ENCODE measurements at regions not wholly inside any gene's neighbourhood (a gene's known extent, or its start where the extent isn't known, plus 50 kb on each side); places are given as distances from the start of the nearest gene placed in this dataset.
"Not testable (repeated sequence)": the region's sequence is repeated elsewhere in the genome, so short reads cannot be mapped to it uniquely, and the experiment has no call there.

DNA sequence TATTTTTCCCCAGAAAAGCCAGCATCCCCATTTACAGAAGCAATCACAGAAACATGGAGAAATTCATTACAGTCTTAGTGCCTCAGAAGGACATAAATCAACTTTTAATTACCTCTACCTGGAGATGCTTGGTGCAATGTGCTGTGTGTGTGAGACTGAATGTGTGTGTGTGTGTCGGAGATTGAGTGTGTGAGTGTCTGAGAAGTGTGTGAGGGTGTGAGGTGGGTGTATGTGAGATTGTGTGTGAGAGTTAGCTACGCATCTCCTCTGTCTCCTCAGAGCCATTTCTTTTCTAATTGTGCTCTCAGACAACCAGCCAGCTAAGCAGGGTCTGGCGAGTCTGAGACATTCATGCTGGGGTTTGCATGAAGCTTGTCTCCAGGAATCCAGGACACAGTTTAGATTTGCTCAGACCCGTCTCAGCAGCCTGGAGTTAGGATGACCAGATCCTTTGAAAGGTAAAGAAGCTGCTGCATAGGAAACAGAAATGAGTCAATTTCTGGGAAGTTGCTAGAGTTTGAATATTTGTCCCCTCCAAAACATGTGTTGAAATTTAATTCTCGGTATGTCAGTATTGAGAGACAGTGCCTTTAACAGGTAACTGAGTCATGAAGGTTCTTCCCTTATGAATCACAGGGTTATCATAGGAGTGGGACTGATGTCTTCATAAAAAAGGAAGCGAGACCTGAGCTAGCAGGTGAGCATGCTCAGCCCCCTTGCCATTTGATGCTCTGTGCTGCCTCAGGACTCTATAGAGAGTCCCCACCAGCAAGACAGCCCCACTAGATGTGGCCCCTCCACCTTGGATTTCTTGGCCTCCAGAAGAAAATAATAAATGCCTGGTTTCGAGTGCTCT, 199.0 kb upstream of the PLGLB2 start:
- not testable (repeated sequence) for H3K27ac Mint-ChIP-seq; H3K9me3 Mint-ChIP-seq; H3K36me3 Mint-ChIP-seq; H3K27me3 Mint-ChIP-seq (ENCODE audit: low read depth); H3K4me3 Mint-ChIP-seq; H3K4me1 Mint-ChIP-seq; DNase-seq (ENCODE audit: low spot score in 2 of 2, unreplicated experiment in 2 of 2)

GRCh38 chr2:87549561-87550202, 198.2 kb upstream of the PLGLB2 start:
- H3K4me3 Mint-ChIP-seq; H3K27me3 Mint-ChIP-seq (ENCODE audit: low read depth); H3K36me3 Mint-ChIP-seq; DNase-seq (ENCODE audit: low spot score in 2 of 2, unreplicated experiment in 2 of 2); H3K9me3 Mint-ChIP-seq; H3K27ac Mint-ChIP-seq; H3K4me1 Mint-ChIP-seq: not testable (repeated sequence)

DNA sequence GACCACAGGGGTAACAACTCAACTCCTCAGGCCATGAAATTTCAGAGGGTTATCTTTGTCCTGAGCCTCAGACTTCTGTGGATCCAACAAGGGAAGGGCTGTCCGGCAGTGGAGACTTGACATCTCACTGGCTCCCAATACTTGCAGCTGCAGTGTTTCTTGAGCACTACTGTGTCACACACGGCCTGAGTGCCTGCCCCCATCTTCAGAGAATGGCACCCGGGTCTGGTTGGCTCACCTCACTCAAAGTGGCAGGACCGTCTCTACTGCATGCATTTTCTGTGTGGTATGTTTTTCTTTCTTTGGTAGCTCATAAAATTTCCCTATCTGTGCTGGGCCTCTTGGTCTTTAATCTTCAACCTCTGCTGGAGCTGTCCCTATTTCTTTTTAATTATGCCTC, 193.2 kb upstream of the PLGLB2 start:
- H3K27ac Mint-ChIP-seq; H3K4me3 Mint-ChIP-seq; DNase-seq (ENCODE audit: low spot score in 2 of 2, unreplicated experiment in 2 of 2); H3K4me1 Mint-ChIP-seq; H3K9me3 Mint-ChIP-seq; H3K36me3 Mint-ChIP-seq; H3K27me3 Mint-ChIP-seq (ENCODE audit: low read depth): not testable (repeated sequence)

GRCh38 chr2:87555082-87555481, 192.8 kb upstream of the PLGLB2 start:
- not testable (repeated sequence) for H3K4me1 Mint-ChIP-seq; H3K27ac Mint-ChIP-seq; H3K9me3 Mint-ChIP-seq; H3K4me3 Mint-ChIP-seq; H3K27me3 Mint-ChIP-seq (ENCODE audit: low read depth); DNase-seq (ENCODE audit: low spot score in 2 of 2, unreplicated experiment in 2 of 2); H3K36me3 Mint-ChIP-seq

GRCh38 chr2:87559001-87559400, 188.9 kb upstream of the PLGLB2 start:
- not testable (repeated sequence) for H3K36me3 Mint-ChIP-seq; H3K27ac Mint-ChIP-seq; H3K4me1 Mint-ChIP-seq; DNase-seq (ENCODE audit: low spot score in 2 of 2, unreplicated experiment in 2 of 2); H3K27me3 Mint-ChIP-seq (ENCODE audit: low read depth); H3K9me3 Mint-ChIP-seq; H3K4me3 Mint-ChIP-seq

GRCh38 chr2:87559735-87560134, 188.2 kb upstream of the PLGLB2 start:
- H3K27me3 Mint-ChIP-seq (ENCODE audit: low read depth); DNase-seq (ENCODE audit: low spot score in 2 of 2, unreplicated experiment in 2 of 2); H3K4me3 Mint-ChIP-seq; H3K27ac Mint-ChIP-seq; H3K4me1 Mint-ChIP-seq; H3K36me3 Mint-ChIP-seq; H3K9me3 Mint-ChIP-seq: not testable (repeated sequence)

- not testable (repeated sequence) for H3K4me3 Mint-ChIP-seq; H3K27me3 Mint-ChIP-seq (ENCODE audit: low read depth); H3K9me3 Mint-ChIP-seq; H3K4me1 Mint-ChIP-seq; H3K36me3 Mint-ChIP-seq; DNase-seq (ENCODE audit: low spot score in 2 of 2, unreplicated experiment in 2 of 2); H3K27ac Mint-ChIP-seq
These were observed 182.8 kb upstream of the PLGLB2 start for GRCh38 chr2:87565116-87565515.

GRCh38 chr2:87566531-87566930, 181.4 kb upstream of the PLGLB2 start:
- H3K27ac Mint-ChIP-seq; H3K9me3 Mint-ChIP-seq; H3K4me1 Mint-ChIP-seq; H3K27me3 Mint-ChIP-seq (ENCODE audit: low read depth); DNase-seq (ENCODE audit: low spot score in 2 of 2, unreplicated experiment in 2 of 2); H3K4me3 Mint-ChIP-seq; H3K36me3 Mint-ChIP-seq: not testable (repeated sequence)

GRCh38 chr2:87567093-87567492, 180.8 kb upstream of the PLGLB2 start:
- H3K36me3 Mint-ChIP-seq; H3K27ac Mint-ChIP-seq; H3K27me3 Mint-ChIP-seq (ENCODE audit: low read depth); H3K9me3 Mint-ChIP-seq; DNase-seq (ENCODE audit: low spot score in 2 of 2, unreplicated experiment in 2 of 2); H3K4me1 Mint-ChIP-seq; H3K4me3 Mint-ChIP-seq: not testable (repeated sequence)

GRCh38 chr2:87567912-87568311, 180.0 kb upstream of the PLGLB2 start:
- H3K9me3 Mint-ChIP-seq; H3K4me1 Mint-ChIP-seq; H3K27ac Mint-ChIP-seq; H3K27me3 Mint-ChIP-seq (ENCODE audit: low read depth); H3K4me3 Mint-ChIP-seq; H3K36me3 Mint-ChIP-seq; DNase-seq (ENCODE audit: low spot score in 2 of 2, unreplicated experiment in 2 of 2): not testable (repeated sequence)

DNA sequence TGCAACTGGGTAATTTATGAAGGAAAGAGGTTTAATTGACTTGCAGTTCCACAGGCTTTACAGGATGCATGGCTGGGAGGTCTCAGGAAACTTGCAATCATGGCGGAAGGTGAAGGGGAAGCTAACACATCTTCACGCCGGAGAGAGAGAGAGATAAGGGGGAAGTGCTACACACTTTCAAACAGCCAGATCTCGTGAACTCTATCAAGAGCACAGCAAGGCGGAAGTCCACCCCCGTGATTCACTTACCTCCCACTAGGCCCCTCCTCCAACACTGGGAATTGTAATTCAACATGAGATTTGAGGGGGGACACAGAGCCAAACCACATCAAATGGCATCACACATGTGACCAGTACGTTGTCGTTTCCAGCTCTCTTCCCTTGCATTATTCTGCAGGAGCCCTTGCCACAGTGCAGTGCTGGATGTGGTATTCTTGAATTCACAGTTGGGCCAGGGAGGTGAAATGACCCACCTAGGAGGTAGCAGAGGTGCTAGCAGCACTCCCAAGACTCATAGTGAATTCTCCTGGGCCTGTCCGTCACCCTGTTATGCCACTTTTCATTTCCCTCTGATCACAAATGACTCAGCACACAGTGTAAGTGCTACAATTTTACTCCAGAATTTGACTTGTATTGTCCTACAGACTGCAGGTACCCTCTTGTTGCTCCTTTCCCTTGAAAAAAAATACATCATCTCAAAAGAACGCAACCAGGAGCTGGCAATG, 179.2 kb upstream of the PLGLB2 start:
- H3K36me3 Mint-ChIP-seq; H3K4me1 Mint-ChIP-seq; H3K4me3 Mint-ChIP-seq; H3K27ac Mint-ChIP-seq; H3K27me3 Mint-ChIP-seq (ENCODE audit: low read depth); H3K9me3 Mint-ChIP-seq; DNase-seq (ENCODE audit: low spot score in 2 of 2, unreplicated experiment in 2 of 2): not testable (repeated sequence)

DNA sequence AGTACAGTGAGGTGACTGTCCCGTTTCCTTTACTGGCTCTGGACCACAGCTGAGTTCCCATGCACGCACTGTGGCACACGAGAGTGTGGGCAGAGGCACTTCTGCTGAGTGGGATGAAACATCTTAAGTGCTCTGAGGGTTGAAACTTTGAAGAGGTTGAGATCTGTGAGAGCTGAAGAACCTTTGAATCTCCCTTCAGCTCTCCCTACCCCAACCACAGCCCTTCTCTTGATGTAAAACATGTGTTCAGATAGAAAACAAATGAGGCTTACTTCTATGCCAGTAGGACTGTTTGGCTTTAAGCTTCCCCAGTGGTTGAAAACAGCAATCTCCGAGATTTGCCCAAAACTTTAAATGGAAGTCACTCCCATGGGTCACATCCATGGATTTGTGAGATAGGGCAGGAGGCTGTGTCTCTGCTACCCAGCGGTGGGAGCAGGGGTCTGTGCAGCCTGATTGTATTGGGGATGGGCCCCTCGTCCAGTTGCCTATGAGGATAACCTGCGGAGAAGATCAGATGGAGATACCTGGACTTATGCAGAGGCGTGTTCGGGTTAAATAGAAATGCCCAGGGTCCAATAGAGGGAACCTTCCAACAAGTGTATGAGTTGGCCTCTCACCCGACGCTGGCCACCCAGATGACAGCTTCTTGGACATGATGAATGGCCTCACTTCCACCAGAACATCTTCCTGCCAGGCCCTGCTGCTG, 178.0 kb upstream of the PLGLB2 start:
- not testable (repeated sequence) for H3K27ac Mint-ChIP-seq; DNase-seq (ENCODE audit: low spot score in 2 of 2, unreplicated experiment in 2 of 2); H3K4me3 Mint-ChIP-seq; H3K4me1 Mint-ChIP-seq; H3K36me3 Mint-ChIP-seq; H3K27me3 Mint-ChIP-seq (ENCODE audit: low read depth); H3K9me3 Mint-ChIP-seq

DNA sequence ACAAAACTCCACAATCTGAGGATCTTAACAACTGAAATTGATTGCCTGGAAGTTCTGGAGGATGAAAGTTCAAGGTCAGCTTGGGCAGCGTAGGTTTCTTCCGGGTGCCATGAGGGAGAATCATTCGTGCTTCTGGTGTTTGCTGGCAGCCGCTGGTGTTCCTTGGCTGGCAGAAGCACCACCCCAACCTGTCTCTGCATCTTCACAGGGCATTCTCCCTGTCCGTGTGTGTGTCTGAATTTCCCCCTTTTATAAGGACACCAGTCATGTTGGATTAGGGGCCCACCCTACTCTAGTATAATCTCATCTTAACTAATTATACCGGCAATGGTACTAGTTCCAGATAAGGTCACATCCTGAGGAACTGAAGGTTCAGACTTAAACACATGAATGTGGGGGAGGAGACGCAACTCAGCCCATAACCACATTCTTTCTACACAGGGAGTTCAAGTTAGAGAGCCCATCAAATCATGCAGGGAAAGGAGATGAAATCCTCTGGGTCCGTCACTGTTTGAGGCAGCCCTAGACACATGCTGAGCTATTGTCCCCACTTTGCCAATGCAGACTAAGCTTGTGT, 175.9 kb upstream of the PLGLB2 start:
- H3K36me3 Mint-ChIP-seq; H3K27me3 Mint-ChIP-seq (ENCODE audit: low read depth); DNase-seq (ENCODE audit: low spot score in 2 of 2, unreplicated experiment in 2 of 2); H3K9me3 Mint-ChIP-seq; H3K4me3 Mint-ChIP-seq; H3K4me1 Mint-ChIP-seq; H3K27ac Mint-ChIP-seq: not testable (repeated sequence)
